ENCODE measurements at regions not wholly inside any gene's neighbourhood (a gene's known extent, or its start where the extent isn't known, plus 50 kb on each side); places are given as distances from the start of the nearest gene placed in this dataset.

DNA sequence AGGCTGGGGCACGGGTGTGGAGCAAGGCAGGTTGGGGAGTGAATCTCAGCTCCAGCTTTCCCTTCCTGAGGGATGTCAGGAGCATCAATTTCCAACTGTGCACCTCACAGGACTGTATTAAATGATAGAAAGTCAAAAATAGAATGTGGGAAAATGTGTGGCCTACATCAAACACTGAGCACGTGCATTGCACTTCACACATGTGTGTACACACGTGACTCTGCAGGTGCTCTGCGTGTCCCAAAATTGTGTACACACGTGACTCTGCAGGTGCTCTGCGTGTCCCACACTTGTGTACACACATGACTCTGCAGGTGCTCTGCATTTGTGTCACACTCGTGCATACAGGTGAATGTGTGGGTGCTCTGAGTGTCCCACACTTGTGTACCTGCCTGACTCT lies 577.2 kb upstream of the SALL3 start:
- no peak for ATAC-seq
- no peak for TF ChIP-seq ARNTL (CRISPR knock-in tag; IDR thresholded peaks at IDR 0.05; ENCODE audit: borderline replicate concordance, low read depth)
- TF ChIP-seq CSRNP3 (CRISPR knock-in tag; IDR thresholded peaks at IDR 0.05) = no peak
- no peak for TF ChIP-seq OSR1 (CRISPR knock-in tag; IDR thresholded peaks at IDR 0.05)
- TF ChIP-seq, protein P1, sequence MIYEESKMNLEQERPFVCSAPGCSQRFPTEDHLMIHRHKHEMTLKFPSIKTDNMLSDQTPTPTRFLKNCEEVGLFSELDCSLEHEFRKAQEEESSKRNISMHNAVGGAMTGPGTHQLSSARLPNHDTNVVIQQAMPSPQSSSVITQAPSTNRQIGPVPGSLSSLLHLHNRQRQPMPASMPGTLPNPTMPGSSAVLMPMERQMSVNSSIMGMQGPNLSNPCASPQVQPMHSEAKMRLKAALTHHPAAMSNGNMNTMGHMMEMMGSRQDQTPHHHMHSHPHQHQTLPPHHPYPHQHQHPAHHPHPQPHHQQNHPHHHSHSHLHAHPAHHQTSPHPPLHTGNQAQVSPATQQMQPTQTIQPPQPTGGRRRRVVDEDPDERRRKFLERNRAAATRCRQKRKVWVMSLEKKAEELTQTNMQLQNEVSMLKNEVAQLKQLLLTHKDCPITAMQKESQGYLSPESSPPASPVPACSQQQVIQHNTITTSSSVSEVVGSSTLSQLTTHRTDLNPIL (CRISPR knock-in tag; IDR thresholded peaks at IDR 0.05; ENCODE audit: low read depth) = no peak
- TF ChIP-seq BACH2 (CRISPR knock-in tag; IDR thresholded peaks at IDR 0.05; ENCODE audit: borderline replicate concordance) = no peak

DNA sequence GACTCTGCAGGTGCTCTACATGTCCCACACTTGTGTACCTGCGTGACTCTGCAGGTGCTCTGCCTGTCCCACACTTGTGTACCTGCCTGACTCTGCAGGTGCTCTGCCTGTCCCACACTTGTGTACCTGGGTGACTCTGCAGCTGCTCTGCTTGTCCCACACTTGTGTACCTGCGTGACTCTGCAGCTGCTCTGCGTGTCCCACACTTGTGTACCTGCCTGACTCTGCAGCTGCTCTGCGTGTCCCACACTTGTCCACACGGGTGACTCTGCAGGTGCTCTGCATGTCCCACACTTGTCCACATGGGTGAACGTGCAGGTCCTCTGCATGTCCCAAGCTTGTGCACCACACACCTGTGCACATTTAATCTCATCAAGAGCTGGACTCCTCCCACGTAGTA lies 576.7 kb upstream of the SALL3 start:
- ATAC-seq = no peak
- TF ChIP-seq TOX (CRISPR knock-in tag; IDR thresholded peaks at IDR 0.05; ENCODE audit: borderline replicate concordance) (no peak), POU6F1 (CRISPR knock-in tag; IDR thresholded peaks at IDR 0.05; ENCODE audit: borderline replicate concordance, low read depth) (no peak), SNAI2 (CRISPR knock-in tag; IDR thresholded peaks at IDR 0.05) (no peak), CSRNP3 (CRISPR knock-in tag; IDR thresholded peaks at IDR 0.05) (no peak), GLIS3 (CRISPR knock-in tag; IDR thresholded peaks at IDR 0.05) (no peak), ZFP30 (CRISPR knock-in tag; IDR thresholded peaks at IDR 0.05) (no peak), ZFP3 (CRISPR knock-in tag; IDR thresholded peaks at IDR 0.05) (no peak), TSHZ2 (CRISPR knock-in tag; IDR thresholded peaks at IDR 0.05) (no peak), ZNF70 (CRISPR knock-in tag; IDR thresholded peaks at IDR 0.05) (no peak), TCF4 (CRISPR knock-in tag; IDR thresholded peaks at IDR 0.05; ENCODE audit: borderline replicate concordance) (no peak), CSDC2 (CRISPR knock-in tag; IDR thresholded peaks at IDR 0.05) (no peak), RARB (CRISPR knock-in tag; IDR thresholded peaks at IDR 0.05) (no peak), OSR1 (CRISPR knock-in tag; IDR thresholded peaks at IDR 0.05) (no peak), PPARA (CRISPR knock-in tag; IDR thresholded peaks at IDR 0.05; ENCODE audit: borderline replicate concordance) (no peak), PATZ1 (CRISPR knock-in tag; IDR thresholded peaks at IDR 0.05; ENCODE audit: borderline replicate concordance) (no peak), ESRRG (CRISPR knock-in tag; IDR thresholded peaks at IDR 0.05) (no peak)
- TF ChIP-seq, protein P1 (CRISPR knock-in tag; IDR thresholded peaks at IDR 0.05; ENCODE audit: low read depth) = no peak
